Glutamatergic neuron (in vitro differentiated cells): ENCODE measurements at regions not wholly inside any gene's neighbourhood (a gene's known extent, or its start where the extent isn't known, plus 50 kb on each side); places are given as distances from the start of the nearest gene placed in this dataset.
"Not testable (repeated sequence)": the region's sequence is repeated elsewhere in the genome, so short reads cannot be mapped to it uniquely, and the experiment has no call there.

Source experiments
- DNase-seq: peaks from one replicate; pipeline ENCODE4 v3.0.0; 2022
- H3K27ac Mint-ChIP-seq: one replicate; pipeline ENCODE4 v1.8.0; 2020; ENCODE audit warnings: mild to moderate bottlenecking, mixed read lengths, inconsistent platforms; ENCODE audit not compliant: unreplicated experiment
- H3K27me3 Mint-ChIP-seq: one replicate; pipeline ENCODE4 v1.8.0; 2020; ENCODE audit warnings: mild to moderate bottlenecking, moderate library complexity, mixed read lengths, inconsistent platforms; ENCODE audit not compliant: unreplicated experiment
- H3K36me3 Mint-ChIP-seq: one replicate; pipeline ENCODE4 v1.8.0; 2020; ENCODE audit warnings: mild to moderate bottlenecking, mixed read lengths, inconsistent platforms; ENCODE audit not compliant: unreplicated experiment
- H3K4me1 Mint-ChIP-seq: one replicate; pipeline ENCODE4 v1.8.0; 2020; ENCODE audit warnings: mild to moderate bottlenecking, low read depth, mixed read lengths, inconsistent platforms; ENCODE audit not compliant: unreplicated experiment
- H3K4me3 Mint-ChIP-seq: one replicate; pipeline ENCODE4 v1.8.0; 2020; ENCODE audit warnings: mild to moderate bottlenecking, mixed read lengths, inconsistent platforms; ENCODE audit not compliant: unreplicated experiment
- H3K9me3 Mint-ChIP-seq: one replicate; pipeline ENCODE4 v1.8.0; 2020; ENCODE audit warnings: mild to moderate bottlenecking, moderate library complexity, mixed read lengths, inconsistent platforms; ENCODE audit not compliant: unreplicated experiment
- CTCF ChIP-seq: fragments of 200-600 bp; sonication (generic); IDR thresholded peaks from one replicate; pipeline ENCODE4 v1.5.0; 2021; ENCODE audit not compliant: partially characterized antibody, unreplicated experiment

GRCh38 chr21:9758888-9759287 is 762.5 kb upstream of the TPTE start:
- H3K27me3 Mint-ChIP-seq: no peaks in the 10 kb centered on the region
- no peaks in the 10 kb centered on the region for H3K4me1 Mint-ChIP-seq
- no peak for DNase-seq
- H3K27ac Mint-ChIP-seq: no peak overlapping the region
- no peaks in the 10 kb centered on the region for H3K36me3 Mint-ChIP-seq
- no peak for TF ChIP-seq CTCF
- peaks cover 5% of the 10 kb centered on the region for H3K9me3 Mint-ChIP-seq
- no peak overlapping the region for H3K4me3 Mint-ChIP-seq

GRCh38 chr21:9759972-9760371 is 761.4 kb upstream of the TPTE start:
- no peak overlapping the region for H3K4me3 Mint-ChIP-seq
- DNase-seq: no peak
- no peak for TF ChIP-seq CTCF

GRCh38 chr21:9760398-9761074 is 760.8 kb upstream of the TPTE start:
- no peak for DNase-seq
- no peak overlapping the region for H3K27ac Mint-ChIP-seq
- no peaks in the 10 kb centered on the region for H3K27me3 Mint-ChIP-seq
- no peaks in the 10 kb centered on the region for H3K4me1 Mint-ChIP-seq
- peaks cover 5% of the 10 kb centered on the region for H3K9me3 Mint-ChIP-seq
- H3K36me3 Mint-ChIP-seq: no peaks in the 10 kb centered on the region
- no peak overlapping the region for H3K4me3 Mint-ChIP-seq
- TF ChIP-seq CTCF: no peak

More at GRCh38 chr21:9759972-9760371, 761.4 kb upstream of the TPTE start:
- Mint-ChIP-seq H3K36me3 (no peaks in the 10 kb centered on the region), H3K4me1 (no peaks in the 10 kb centered on the region), H3K27me3 (no peaks in the 10 kb centered on the region), H3K27ac (no peak overlapping the region), H3K9me3 (peaks cover 5% of the 10 kb centered on the region)

- no peaks in the 10 kb centered on the region for H3K27me3 Mint-ChIP-seq
- DNase-seq: no peak
- H3K4me3 Mint-ChIP-seq: no peak overlapping the region
- H3K36me3 Mint-ChIP-seq: no peaks in the 10 kb centered on the region
- no peaks in the 10 kb centered on the region for H3K4me1 Mint-ChIP-seq
- H3K9me3 Mint-ChIP-seq: no peaks in the 10 kb centered on the region
- H3K27ac Mint-ChIP-seq: no peak overlapping the region
- no peak for TF ChIP-seq CTCF
These were observed 758.1 kb upstream of the TPTE start for GRCh38 chr21:9763306-9763705.

- Mint-ChIP-seq H3K27me3 (no peaks in the 10 kb centered on the region), H3K4me3 (no peak overlapping the region), H3K9me3 (no peaks in the 10 kb centered on the region), H3K36me3 (no peaks in the 10 kb centered on the region), H3K4me1 (no peaks in the 10 kb centered on the region), H3K27ac (no peak overlapping the region)
- no peak for DNase-seq
- TF ChIP-seq CTCF: no peak
These were observed 757.6 kb upstream of the TPTE start for GRCh38 chr21:9763807-9764206.

- not testable (repeated sequence) for H3K36me3 Mint-ChIP-seq, H3K9me3 Mint-ChIP-seq, DNase-seq, H3K27ac Mint-ChIP-seq, H3K4me3 Mint-ChIP-seq, H3K4me1 Mint-ChIP-seq, H3K27me3 Mint-ChIP-seq
These were observed 757.1 kb upstream of the TPTE start for GRCh38 chr21:9764294-9764693.

- not testable (repeated sequence) for H3K27ac Mint-ChIP-seq, H3K36me3 Mint-ChIP-seq, H3K27me3 Mint-ChIP-seq, H3K4me1 Mint-ChIP-seq, H3K4me3 Mint-ChIP-seq, DNase-seq, H3K9me3 Mint-ChIP-seq
These were observed 755.8 kb upstream of the TPTE start for GRCh38 chr21:9765538-9765937.
